Kidney (tissue), 13 donors: ENCODE measurements at regions not wholly inside any gene's neighbourhood (a gene's known extent, or its start where the extent isn't known, plus 50 kb on each side); places are given as distances from the start of the nearest gene placed in this dataset.
A peak's percentile ranks its signal among the peaks of the same experiment; 100 is the strongest.

Experiments
- DNase-seq, 5 donors: peaks; one replicate each; pipeline ENCODE4 v3.0.0-alpha.2; 2013 to 2020
- FAIRE-seq: peaks from 2 replicates; lab custom pipeline; 2012; peaks lifted over from hg19 to GRCh38; lab: Jason Lieb, UNC
- H3K27ac ChIP-seq, 2 donors: one replicate each; pipeline ENCODE4 v1.7.0; 2013; ENCODE audit warnings: low read depth in 2 of 2, low read length in 2 of 2, inconsistent platforms in 1 of 2
- H3K27me3 ChIP-seq: one replicate; pipeline ENCODE4 v1.7.1; 2013; ENCODE audit warnings: low read length, inconsistent platforms; ENCODE audit not compliant: control insufficient read depth, insufficient read depth
- H3K36me3 ChIP-seq, 3 donors: one replicate each; pipeline versions ENCODE4 v1.7.0 to v1.7.1; 2013; ENCODE audit warnings: low read length in 3 of 3, control low read depth in 1 of 3, inconsistent platforms in 1 of 3; ENCODE audit not compliant: insufficient read depth in 3 of 3, control insufficient read depth in 2 of 3
- H3K4me1 ChIP-seq, 3 donors: one replicate each; pipeline versions ENCODE4 v1.7.0 to v1.7.1; 2013; ENCODE audit warnings: low read length in 3 of 3, inconsistent platforms in 1 of 3, low read depth in 1 of 3; ENCODE audit not compliant: control insufficient read depth in 2 of 3, insufficient read depth in 2 of 3
- H3K4me3 ChIP-seq, 3 donors: one replicate each; pipeline versions ENCODE4 v1.7.0 to v1.8.1; 2013; ENCODE audit warnings: low read length in 3 of 3, control low read depth in 1 of 3, inconsistent platforms in 1 of 3
- H3K9ac ChIP-seq, 3 donors: one replicate each; pipeline versions ENCODE4 v1.7.0 to v1.7.1; 2013; ENCODE audit warnings: low read length in 3 of 3, control low read depth in 1 of 3, inconsistent platforms in 1 of 3
- H3K9me3 ChIP-seq, 3 donors: one replicate each; pipeline versions ENCODE4 v1.7.0 to v1.7.1; 2013; ENCODE audit warnings: low read length in 3 of 3, control low read depth in 1 of 3, inconsistent platforms in 1 of 3; ENCODE audit not compliant: control insufficient read depth in 2 of 3, insufficient read depth in 1 of 3
- intact Hi-C: fragments of 100-400 bp; cut with DNase I; formaldehyde crosslinking; loops from one replicate; pipeline ENCODE4 v1.11.1; 2022
- TF ChIP-seq, protein P1 (sequence below): IDR thresholded peaks from 3 replicates; pipeline ENCODE4 v1.5.1; 2012; ENCODE audit warnings: mild to moderate bottlenecking, moderate library complexity, borderline replicate concordance; ENCODE audit not compliant: insufficient read depth; ENCODE audit errors: extremely low read depth
- donor health status: control.
- donor health status: control.
- donor health status: control.
- donor health status: control.
- donor health status: control.
- donor health status: DM: yes; HTN: yes; CAD: no.
- donor health status: Normal renal cell carcinoma (clear cell type).

DNA sequence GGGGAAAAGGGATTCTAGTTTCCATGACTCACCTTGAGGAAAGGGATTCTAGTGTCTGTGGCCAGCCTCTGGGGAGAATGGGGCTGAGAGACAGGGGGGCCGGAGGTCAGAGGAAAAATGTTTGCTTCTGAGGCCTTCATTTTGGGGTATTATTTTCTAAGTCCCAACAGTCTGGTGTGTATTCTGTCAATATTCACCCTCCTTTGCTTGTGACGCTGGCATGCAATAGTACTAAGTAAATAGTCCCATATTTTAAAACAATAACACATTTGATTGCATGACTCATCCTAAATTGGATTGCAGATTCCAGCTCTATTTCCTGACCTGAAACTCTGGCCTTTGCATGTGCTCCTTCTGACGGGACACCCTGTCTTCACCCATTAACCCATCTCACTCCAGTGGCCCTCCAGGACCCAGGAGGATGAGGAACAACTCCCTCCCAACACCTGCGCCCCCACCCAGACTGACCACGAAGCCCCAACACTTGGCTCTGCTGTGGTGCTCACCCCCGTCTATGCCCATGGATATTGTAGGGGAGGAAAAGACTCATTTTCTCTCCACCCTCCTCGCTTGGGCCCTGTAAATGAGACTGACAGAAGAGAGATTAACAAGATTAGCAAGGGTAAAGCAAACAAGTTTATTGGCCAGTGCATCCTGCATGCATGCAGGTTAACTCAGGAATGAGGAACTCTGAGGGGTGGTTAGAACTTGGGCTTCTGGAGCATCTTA lies 495.6 kb upstream of the KLF6 start:
- Histone ChIP-seq H3K4me3 (no peak overlapping the region), H3K27me3 (no peaks in the 10 kb centered on the region), H3K9me3 (no peaks in the 10 kb centered on the region), H3K9ac (no peak overlapping the region), H3K36me3 (no peaks in the 10 kb centered on the region), H3K4me1 (peaks cover 0 to 5% (median 0%) of the 10 kb centered on the region in 3 donors), H3K27ac (no peak overlapping the region)
- TF ChIP-seq, protein P1, sequence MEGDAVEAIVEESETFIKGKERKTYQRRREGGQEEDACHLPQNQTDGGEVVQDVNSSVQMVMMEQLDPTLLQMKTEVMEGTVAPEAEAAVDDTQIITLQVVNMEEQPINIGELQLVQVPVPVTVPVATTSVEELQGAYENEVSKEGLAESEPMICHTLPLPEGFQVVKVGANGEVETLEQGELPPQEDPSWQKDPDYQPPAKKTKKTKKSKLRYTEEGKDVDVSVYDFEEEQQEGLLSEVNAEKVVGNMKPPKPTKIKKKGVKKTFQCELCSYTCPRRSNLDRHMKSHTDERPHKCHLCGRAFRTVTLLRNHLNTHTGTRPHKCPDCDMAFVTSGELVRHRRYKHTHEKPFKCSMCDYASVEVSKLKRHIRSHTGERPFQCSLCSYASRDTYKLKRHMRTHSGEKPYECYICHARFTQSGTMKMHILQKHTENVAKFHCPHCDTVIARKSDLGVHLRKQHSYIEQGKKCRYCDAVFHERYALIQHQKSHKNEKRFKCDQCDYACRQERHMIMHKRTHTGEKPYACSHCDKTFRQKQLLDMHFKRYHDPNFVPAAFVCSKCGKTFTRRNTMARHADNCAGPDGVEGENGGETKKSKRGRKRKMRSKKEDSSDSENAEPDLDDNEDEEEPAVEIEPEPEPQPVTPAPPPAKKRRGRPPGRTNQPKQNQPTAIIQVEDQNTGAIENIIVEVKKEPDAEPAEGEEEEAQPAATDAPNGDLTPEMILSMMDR: no peak
- DNase-seq (no peak), FAIRE-seq (no peak)
- intact Hi-C loops: no loop called here

DNA sequence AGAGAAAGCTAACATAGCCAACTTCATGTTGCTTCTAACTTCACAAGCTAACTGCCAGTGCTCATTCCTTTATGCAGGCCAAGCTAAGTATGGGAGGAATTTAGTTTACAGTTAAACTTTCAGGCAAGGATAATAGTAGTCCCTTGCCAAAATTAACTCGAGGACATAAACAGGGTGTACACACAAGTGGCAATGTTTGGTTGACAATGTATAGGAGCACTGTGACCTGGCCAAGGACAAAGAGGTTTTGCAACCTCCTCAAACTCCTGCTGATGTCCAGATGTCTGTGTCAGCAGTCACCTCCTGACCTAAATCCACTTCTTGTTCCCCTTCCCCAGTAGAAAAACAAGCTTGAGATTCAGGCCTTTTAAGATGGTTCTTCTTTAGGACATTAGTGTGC lies 494.6 kb upstream of the KLF6 start:
- Histone ChIP-seq H3K36me3 (no peaks in the 10 kb centered on the region), H3K27ac (no peak overlapping the region), H3K4me1 (peaks cover 0 to 5% (median 0%) of the 10 kb centered on the region in 3 donors), H3K4me3 (no peak overlapping the region), H3K9me3 (no peaks in the 10 kb centered on the region), H3K9ac (no peak overlapping the region), H3K27me3 (no peaks in the 10 kb centered on the region)
- TF ChIP-seq, protein P1: no peak
- intact Hi-C loops: no loop called here
- DNase-seq (peak in 1 of 5 donors; percentile 28), FAIRE-seq (no peak)

DNA sequence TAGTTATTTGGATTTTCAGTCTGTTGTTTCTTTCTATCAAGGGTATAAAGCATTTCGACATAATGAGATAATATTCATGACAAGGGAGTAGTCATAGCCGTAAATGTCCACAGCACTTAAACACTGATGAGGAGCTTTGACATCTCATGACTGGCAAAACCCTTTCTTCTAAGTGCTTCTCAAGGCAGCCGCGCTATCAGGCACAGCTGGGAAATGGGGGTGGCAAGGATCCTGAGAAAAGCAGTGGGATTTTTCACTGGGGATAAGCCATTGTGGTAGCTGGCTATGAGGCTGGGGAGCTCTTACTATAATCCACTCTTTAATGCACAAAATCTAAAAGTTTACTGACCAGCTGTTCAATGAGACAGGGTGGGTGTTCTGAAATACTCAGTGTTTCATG lies 493.2 kb upstream of the KLF6 start:
- no peaks in the 10 kb centered on the region for H3K9me3 ChIP-seq
- no peaks in the 10 kb centered on the region for H3K4me1 ChIP-seq
- FAIRE-seq (no peak), DNase-seq (no peak)
- intact Hi-C loops: no loop called here
- H3K27ac ChIP-seq: no peak overlapping the region
- no peaks in the 10 kb centered on the region for H3K27me3 ChIP-seq
- no peaks in the 10 kb centered on the region for H3K36me3 ChIP-seq
- TF ChIP-seq, protein P1: no peak
- H3K4me3 ChIP-seq: no peak overlapping the region
- no peak overlapping the region for H3K9ac ChIP-seq
